NCI-H748 treated with DMSO at 0.1 percent for 48 hours (cell line): ENCODE measurements at regions not wholly inside any gene's neighbourhood (a gene's known extent, or its start where the extent isn't known, plus 50 kb on each side); places are given as distances from the start of the nearest gene placed in this dataset.
"Not testable (repeated sequence)": the region's sequence is repeated elsewhere in the genome, so short reads cannot be mapped to it uniquely, and the experiment has no call there.

Experiments used
- DNase-seq: peaks from one replicate; lab custom pipeline; 2025; lab: John Stamatoyannopoulos, UW

- no peak for DNase-seq
Measured at GRCh38 chr4:158958489-158959270, 144.2 kb upstream of the RAPGEF2 start.

GRCh38 chr4:158962393-158962792, 140.5 kb upstream of the RAPGEF2 start:
- DNase-seq = no peak

GRCh38 chr4:158963282-158963681, 139.6 kb upstream of the RAPGEF2 start:
- DNase-seq = not testable (repeated sequence)

GRCh38 chr4:158964114-158964727, 138.7 kb upstream of the RAPGEF2 start:
- DNase-seq = no peak

DNA sequence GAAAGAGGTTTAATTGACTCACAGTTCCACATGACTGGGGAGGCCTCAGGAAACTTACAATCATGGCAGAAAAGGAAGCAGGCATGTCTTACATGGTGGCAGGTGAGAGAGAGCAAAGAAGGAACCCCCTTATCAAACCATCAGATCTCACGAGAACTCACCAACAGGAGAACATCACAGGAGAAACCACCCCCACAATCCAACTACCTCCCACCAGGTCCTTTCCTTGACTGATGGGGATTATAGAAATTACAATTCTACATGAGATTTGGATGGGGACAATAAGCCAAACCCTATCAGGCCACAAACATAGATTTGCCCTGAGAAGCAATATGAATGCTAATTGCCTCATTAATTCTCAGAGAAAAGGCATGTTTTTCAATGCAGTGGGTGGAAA, 138.2 kb upstream of the RAPGEF2 start:
- DNase-seq = no peak

DNA sequence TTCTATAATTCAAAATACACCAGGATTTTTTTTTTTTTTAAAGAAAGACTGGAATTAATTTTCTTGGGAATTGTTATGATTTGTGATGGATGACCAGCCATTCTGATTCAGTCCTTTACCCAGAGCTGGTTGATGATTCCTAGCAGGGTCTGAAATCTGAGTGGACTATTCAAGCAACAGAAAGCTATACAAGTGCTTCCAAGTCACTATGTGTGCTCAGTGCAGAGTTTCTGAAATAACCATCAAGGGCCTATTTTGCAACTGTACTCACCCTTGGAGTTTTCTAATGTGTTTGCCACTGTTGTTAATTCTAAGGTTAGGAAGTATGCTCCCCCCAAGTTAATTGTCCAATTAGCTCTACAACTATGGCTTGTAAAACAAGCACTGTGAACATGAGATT, 137.7 kb upstream of the RAPGEF2 start:
- no peak for DNase-seq

DNA sequence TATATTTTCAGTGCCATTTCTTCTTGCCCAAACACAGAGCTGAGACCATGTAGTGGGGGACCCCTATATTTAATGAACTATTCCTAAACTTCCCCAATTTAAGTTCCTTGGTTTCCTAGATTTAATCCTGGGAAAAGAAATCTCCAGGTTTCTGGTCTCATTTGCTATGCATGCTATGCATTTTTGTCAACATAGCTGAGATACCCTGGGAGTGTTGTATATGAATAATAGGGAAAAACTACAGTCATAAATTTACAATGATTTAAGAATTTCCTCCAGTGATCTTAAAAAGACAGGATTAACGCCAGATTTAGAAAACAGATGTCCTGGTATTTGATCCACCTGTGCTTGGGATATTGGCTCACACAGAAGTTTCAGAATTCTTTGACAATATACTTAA, 136.8 kb upstream of the RAPGEF2 start:
- no peak for DNase-seq

DNA sequence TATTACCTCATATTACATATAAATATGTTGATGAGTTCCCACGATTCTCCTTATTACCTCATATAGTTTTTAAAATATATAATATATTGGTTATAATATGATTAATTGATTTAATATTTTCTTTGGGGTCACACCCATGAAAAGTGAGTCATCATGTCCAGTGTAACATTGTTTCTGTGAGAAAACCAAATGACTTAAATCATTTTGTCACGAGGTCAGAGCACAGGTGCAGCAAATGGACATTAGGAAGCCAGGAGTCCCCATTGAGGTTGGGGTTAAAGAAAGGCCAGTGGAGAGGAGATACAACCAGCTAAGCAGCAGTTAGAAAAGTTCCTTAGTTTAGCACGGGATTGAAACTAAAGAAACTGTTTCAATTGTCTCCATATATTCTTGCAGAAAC, 133.9 kb upstream of the RAPGEF2 start:
- DNase-seq = no peak

DNA sequence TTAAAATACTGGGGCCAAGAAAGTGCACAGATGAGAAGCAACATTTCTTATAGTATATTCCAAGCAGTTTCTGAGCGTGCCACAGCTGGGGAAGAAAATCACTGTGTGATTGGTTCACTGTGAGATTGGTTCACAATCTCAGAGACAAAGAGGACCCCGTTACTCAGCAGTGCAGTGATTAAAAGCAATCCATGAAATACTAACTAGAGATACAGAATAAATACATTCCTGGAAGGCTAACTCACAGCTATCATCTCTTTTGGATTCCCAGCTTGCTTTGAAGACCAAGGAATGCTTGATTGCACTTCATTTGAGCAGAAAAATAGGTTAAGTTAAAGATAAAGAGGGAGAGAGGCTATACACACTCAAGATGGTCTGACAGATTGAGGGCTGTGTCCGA, 132.1 kb upstream of the RAPGEF2 start:
- DNase-seq = no peak

DNA sequence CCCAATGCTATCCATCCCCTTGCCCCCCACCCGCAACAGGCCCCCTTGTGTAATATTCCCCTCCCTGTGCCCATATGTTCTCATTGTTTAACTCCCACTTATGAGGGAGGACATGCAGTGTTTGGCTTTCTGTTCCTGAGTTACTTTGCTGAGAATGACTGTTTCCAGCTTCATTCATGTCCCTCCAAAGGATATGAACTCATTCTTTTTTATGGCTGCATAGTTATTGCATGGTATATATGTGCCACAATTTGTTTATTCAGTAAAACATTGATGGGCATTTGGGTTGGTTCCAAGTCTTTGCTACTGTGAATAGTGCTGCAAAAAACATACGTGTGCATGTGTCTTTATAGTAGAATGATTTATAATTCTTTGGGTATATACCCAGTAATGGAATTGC, 128.4 kb upstream of the RAPGEF2 start:
- DNase-seq = not testable (repeated sequence)

- not testable (repeated sequence) for DNase-seq
Measured at GRCh38 chr4:158980711-158981110, 122.2 kb upstream of the RAPGEF2 start.

DNA sequence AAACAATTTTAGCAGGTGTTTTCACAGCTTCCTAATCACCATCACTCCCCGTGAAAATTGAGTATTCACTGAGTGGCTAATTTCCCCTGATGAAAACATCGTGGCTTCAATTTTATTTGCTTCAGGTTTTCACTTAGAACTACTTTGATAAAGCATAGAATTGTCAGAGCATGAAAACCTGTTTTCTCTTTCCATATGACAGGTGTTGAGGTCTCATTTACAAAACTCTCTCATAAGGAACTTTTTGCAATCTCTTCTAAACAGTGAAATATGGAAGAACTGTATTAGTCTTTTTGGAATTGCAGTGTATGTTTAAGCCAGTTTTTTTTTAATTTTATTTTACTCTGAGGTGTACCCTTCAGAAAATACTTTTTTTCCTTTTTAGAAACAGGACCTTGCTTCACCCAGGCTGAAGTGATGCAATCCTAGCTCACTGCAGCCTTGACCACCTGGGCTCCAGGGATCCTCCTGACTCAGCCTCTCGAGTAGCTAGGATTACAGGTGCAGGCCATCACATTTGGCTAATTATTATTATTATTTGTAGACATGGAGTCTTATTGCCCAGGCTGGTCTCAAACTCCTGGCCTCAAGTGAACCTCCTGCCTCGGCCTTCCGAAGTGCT, 111.2 kb upstream of the RAPGEF2 start:
- no peak for DNase-seq

GRCh38 chr4:158993891-158994290, 109.0 kb upstream of the RAPGEF2 start:
- DNase-seq = no peak

GRCh38 chr4:158995040-158995439, 107.8 kb upstream of the RAPGEF2 start:
- no peak for DNase-seq

GRCh38 chr4:158995965-158996364, 106.9 kb upstream of the RAPGEF2 start:
- DNase-seq = no peak

DNA sequence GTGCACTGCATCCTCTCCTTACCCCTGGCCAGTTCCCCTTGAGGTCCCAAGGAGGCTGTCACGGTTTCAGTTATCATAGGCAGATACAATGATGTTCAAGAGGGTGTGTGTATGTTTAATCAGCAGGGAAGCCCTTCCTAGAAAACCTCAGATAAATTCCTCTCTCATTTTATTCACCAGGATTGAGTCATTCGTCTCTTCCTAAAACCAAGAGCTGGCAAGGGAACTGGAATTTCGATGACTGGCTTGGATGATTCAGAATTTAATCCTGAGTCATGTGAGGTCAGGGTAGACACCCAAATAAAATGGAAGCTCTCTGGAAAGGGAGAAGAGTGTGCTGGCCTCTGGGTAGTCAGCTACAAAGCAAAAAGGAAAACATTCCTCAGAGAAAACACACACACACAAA, 106.2 kb upstream of the RAPGEF2 start:
- DNase-seq = peak; percentile 14

GRCh38 chr4:158997660-158998349, 105.1 kb upstream of the RAPGEF2 start:
- DNase-seq = no peak

DNA sequence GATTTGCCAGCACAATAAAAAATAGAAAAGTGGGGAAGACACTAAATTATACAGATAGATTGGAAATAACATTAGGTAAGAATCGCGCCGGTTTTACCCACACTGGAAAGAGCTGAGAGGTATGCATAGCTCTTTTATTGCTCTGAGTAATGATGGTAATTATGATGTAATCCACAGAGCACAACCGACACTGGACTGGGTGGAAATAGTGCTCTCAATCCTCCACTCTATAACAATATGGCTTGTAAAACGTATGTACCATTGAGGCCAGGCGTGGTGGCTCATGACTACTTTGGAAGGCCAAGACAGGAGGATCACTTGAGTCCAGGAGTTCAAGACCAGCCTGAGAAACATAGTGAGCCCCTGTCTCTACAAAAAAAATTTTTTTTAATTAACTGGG, 104.3 kb upstream of the RAPGEF2 start:
- no peak for DNase-seq

- no peak for DNase-seq
Measured at GRCh38 chr4:158999166-158999682, 103.7 kb upstream of the RAPGEF2 start.

- no peak for DNase-seq
Measured at GRCh38 chr4:158999849-159000248, 103.0 kb upstream of the RAPGEF2 start.

DNA sequence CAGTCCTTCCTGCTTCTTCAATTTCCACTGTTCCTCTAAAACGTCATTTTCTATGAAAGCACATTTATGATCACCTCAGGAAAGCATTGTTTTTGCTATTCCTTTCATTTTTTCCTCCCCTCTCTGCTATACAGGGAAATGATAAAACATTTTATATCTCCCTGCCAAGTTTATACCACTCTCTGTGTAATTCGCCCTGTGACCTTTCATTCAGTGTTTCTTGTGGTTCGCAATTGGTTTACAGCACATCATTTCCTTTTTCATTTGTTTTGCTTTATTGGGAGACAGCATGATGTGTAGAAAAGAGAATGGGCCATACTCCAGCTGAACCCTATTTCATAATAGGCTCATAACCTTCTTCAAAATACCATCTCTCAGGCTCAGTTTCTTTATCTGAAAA, 99.9 kb upstream of the RAPGEF2 start:
- DNase-seq = no peak

DNA sequence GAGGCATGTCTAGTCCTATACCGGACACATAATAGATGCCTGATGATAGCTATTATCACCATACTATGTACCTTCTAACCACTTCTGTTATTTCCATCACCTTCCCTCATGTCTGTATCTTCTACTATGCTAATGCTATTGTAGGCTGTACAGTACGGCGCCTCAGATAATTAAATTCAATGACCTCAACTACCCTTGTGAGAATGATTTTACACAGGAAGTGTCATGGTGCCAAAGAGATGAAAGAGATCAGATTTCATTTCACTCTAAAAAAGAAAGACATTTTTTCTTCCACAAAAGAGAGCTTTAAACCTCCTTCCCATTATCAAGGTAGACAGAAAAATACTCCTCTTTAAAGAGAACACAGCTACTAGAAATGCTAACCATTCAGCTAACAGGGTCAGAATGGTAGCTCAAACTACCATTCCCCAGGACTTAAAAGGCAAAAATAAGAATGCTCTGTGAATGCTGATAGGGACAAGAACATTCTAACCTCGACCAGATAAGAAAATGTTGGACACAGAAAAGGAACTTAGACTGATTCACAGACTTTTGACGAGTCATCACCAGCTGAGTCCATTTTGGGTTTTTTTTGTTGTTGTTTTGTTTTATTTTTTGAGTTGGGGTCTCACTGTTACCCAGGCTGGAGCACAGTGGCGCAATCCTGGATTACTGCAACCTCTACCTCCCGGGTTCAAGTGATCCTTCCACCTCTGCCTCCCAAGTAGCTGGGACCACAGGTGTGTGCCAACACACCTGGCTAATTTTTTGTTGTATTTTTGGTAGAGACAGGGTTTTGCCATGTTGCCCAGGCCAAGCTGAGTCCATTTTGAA, 99.2 kb upstream of the RAPGEF2 start:
- DNase-seq = peak; percentile 73
